HEK293 (cell line): ENCODE measurements at regions not wholly inside any gene's neighbourhood (a gene's known extent, or its start where the extent isn't known, plus 50 kb on each side); places are given as distances from the start of the nearest gene placed in this dataset.

Experiments used
- CTCF ChIA-PET: fragments of 350-600 bp; formaldehyde crosslinking; extraction: SDS; loops from one replicate; lab custom pipeline; 2021; ENCODE audit warnings: antibody characterized with exemption; lab: Yijun Ruan, JAX
- POLR2A ChIA-PET: fragments of 300-600 bp; formaldehyde crosslinking; extraction: SDS; loops from one replicate; lab custom pipeline; 2020; ENCODE audit warnings: antibody characterized with exemption, inconsistent platforms; lab: Yijun Ruan, JAX
- H3K27ac ChIP-seq: fragments of 200-500 bp; sonication (Bioruptor generic); 2 replicates; pipeline ENCODE4 v1.5.1; 2014; ENCODE audit warnings: low read depth, low read length, control low read depth, inconsistent platforms; ENCODE audit errors: extremely low read depth
- H3K36me3 ChIP-seq, 2 experiments: fragments of 200-500 bp in 1 of 2; sonication (Bioruptor generic) in 1 of 2; 1 replicate in 1 of 2; 2 replicates in 1 of 2; pipeline ENCODE4 v1.5.1; 2014 to 2017; ENCODE audit warnings: inconsistent platforms in 2 of 2, low read length in 2 of 2; ENCODE audit not compliant: control insufficient read depth in 2 of 2, insufficient read depth in 1 of 2
- H3K4me1 ChIP-seq: fragments of 200-500 bp; sonication (Bioruptor generic); 2 replicates; pipeline ENCODE4 v1.5.1; 2014; ENCODE audit warnings: mild to moderate bottlenecking, low read length, inconsistent platforms; ENCODE audit not compliant: control insufficient read depth, insufficient read depth
- H3K4me3 ChIP-seq: 2 replicates; pipeline ENCODE4 v1.5.1; 2011; ENCODE audit warnings: low read depth, mild to moderate bottlenecking, control low read depth, low read length, moderate library complexity
- H3K9me3 ChIP-seq: fragments of 200-500 bp; sonication (Bioruptor generic); 2 replicates; pipeline ENCODE4 v1.5.1; 2014; ENCODE audit warnings: low read depth, low read length, inconsistent platforms; ENCODE audit not compliant: control insufficient read depth, insufficient read depth
- AEBP2 ChIP-seq: fragments of 450-650 bp; formaldehyde crosslinking; IDR thresholded peaks from 2 replicates; pipeline ENCODE4 v1.5.1; 2016; ENCODE audit warnings: missing biosample characterization, missing genetic modification characterization, borderline replicate concordance
- GLI2 ChIP-seq: fragments of 450-650 bp; formaldehyde crosslinking; IDR thresholded peaks from 2 replicates; pipeline ENCODE4; 2017; ENCODE audit warnings: missing biosample characterization, missing genetic modification characterization, low read depth, borderline replicate concordance
- MEIS1 ChIP-seq: sonication (generic); formaldehyde crosslinking; IDR thresholded peaks from 2 replicates; pipeline ENCODE4 v1.8.1; 2022; ENCODE audit warnings: missing genetic modification reagents, mild to moderate bottlenecking, borderline replicate concordance
- PRDM10 ChIP-seq: fragments of 450-650 bp; formaldehyde crosslinking; IDR thresholded peaks from 2 replicates; pipeline ENCODE4 v1.5.1; 2016; ENCODE audit warnings: missing biosample characterization, missing genetic modification characterization
- ZBTB11 ChIP-seq: fragments of 450-650 bp; formaldehyde crosslinking; conservative IDR thresholded peaks from 2 replicates; pipeline ENCODE4 v1.5.1; 2016; ENCODE audit warnings: low read depth, missing biosample characterization, missing genetic modification characterization
- ZNF221 ChIP-seq: fragments of 450-650 bp; formaldehyde crosslinking; IDR thresholded peaks from 2 replicates; pipeline ENCODE4 v1.5.1; 2017; ENCODE audit warnings: missing biosample characterization, missing genetic modification characterization, borderline replicate concordance
- ZNF248 ChIP-seq: fragments of 450-650 bp; formaldehyde crosslinking; IDR thresholded peaks from 2 replicates; pipeline ENCODE4 v1.5.1; 2017; ENCODE audit warnings: missing biosample characterization, missing genetic modification characterization
- ZNF514 ChIP-seq: fragments of 450-650 bp; formaldehyde crosslinking; IDR thresholded peaks from 2 replicates; pipeline ENCODE4 v1.5.1; 2016; ENCODE audit warnings: missing biosample characterization, missing genetic modification characterization
- ZNF558 ChIP-seq: fragments of 450-650 bp; formaldehyde crosslinking; IDR thresholded peaks from 2 replicates; pipeline ENCODE4 v1.5.1; 2016; ENCODE audit warnings: missing biosample characterization, missing genetic modification characterization
- ZNF660 ChIP-seq: fragments of 450-650 bp; IDR thresholded peaks from 2 replicates; pipeline ENCODE4 v1.5.1; 2018; ENCODE audit warnings: missing biosample characterization, mild to moderate bottlenecking, missing genetic modification characterization
- ZSCAN4 ChIP-seq: fragments of 450-650 bp; formaldehyde crosslinking; IDR thresholded peaks from 2 replicates; pipeline ENCODE4 v1.5.1; 2017; ENCODE audit warnings: missing biosample characterization, missing genetic modification characterization

GRCh38 chr11:45428116-45428515, 142.0 kb upstream of the SYT13 start:
- Histone ChIP-seq H3K9me3 (no peaks in the 10 kb centered on the region), H3K4me1 (no peaks in the 10 kb centered on the region), H3K36me3 (no peaks in the 10 kb centered on the region), H3K27ac (no peak overlapping the region), H3K4me3 (no peak overlapping the region)
- TF ChIP-seq ZNF221 (tag by site-specific recombination): no peak
- no peak for TF ChIP-seq ZSCAN4 (tag by site-specific recombination)
- TF ChIP-seq ZNF660: no peak
- no peak for TF ChIP-seq MEIS1 (CRISPR knock-in tag)
- no peak for TF ChIP-seq ZNF248 (tag by site-specific recombination)
- TF ChIP-seq ZNF514: no peak
- TF ChIP-seq ZNF558 (tag by site-specific recombination): no peak
- TF ChIP-seq PRDM10 (tag by site-specific recombination): no peak
- POLR2A ChIA-PET: no interaction called here
- CTCF ChIA-PET: interaction anchor here (0.6 to 1.4 kb wide), 3 partner anchors 9 to 344 kb away, joined by 3 to 4 read pairs (median 3); no protein-coding TSS in a partner anchor

GRCh38 chr11:45424411-45425180, 138.5 kb upstream of the SYT13 start:
- TF ChIP-seq GLI2 (no peak), ZBTB11 (tag by site-specific recombination) (no peak), AEBP2 (tag by site-specific recombination) (no peak)
- ChIA-PET CTCF (interaction anchor here (1.0 kb wide), 1 partner anchor 53 kb away, joined by 4 read pairs; no protein-coding TSS in a partner anchor), POLR2A (no interaction called here)
- Histone ChIP-seq H3K4me3 (no peak overlapping the region), H3K27ac (no peak overlapping the region), H3K36me3 (no peaks in the 10 kb centered on the region), H3K9me3 (no peaks in the 10 kb centered on the region), H3K4me1 (no peaks in the 10 kb centered on the region)
